PFSK-1 (cell line): ENCODE measurements at regions not wholly inside any gene's neighbourhood (a gene's known extent, or its start where the extent isn't known, plus 50 kb on each side); places are given as distances from the start of the nearest gene placed in this dataset.

Experiments
- FOXP2 ChIP-seq: optimal IDR thresholded peaks from 2 replicates; pipeline ENCODE3; 2011; ENCODE audit warnings: borderline replicate concordance, control low read depth, inconsistent platforms; ENCODE audit not compliant: insufficient read depth; ENCODE audit errors: extremely low read length, extremely low read depth
- POLR2AphosphoS5 ChIP-seq: IDR thresholded peaks from 2 replicates; pipeline ENCODE4 v1.6.1; 2012; ENCODE audit warnings: low read depth, mild to moderate bottlenecking, control low read depth, low read length, moderate library complexity
- SIN3A ChIP-seq: IDR thresholded peaks from 2 replicates; pipeline ENCODE4 v1.6.1; 2012; ENCODE audit warnings: mild to moderate bottlenecking, low read length, moderate library complexity, borderline replicate concordance; ENCODE audit not compliant: insufficient read depth
- TAF1 ChIP-seq: IDR thresholded peaks from 2 replicates; pipeline ENCODE4 v1.6.1; 2012; ENCODE audit warnings: low read length, control low read depth, borderline replicate concordance; ENCODE audit not compliant: insufficient read depth
- TF ChIP-seq, protein P1 (sequence below), 2 experiments: IDR thresholded peaks; 2 replicates each; pipeline versions ENCODE4 v1.6.1 to v1.8.0; 2011 to 2012; ENCODE audit warnings: low read depth in 2 of 2, low read length in 2 of 2, control low read depth in 1 of 2, inconsistent platforms in 1 of 2, mild to moderate bottlenecking in 1 of 2, moderate library complexity in 1 of 2; ENCODE audit not compliant: insufficient read depth in 1 of 2

DNA sequence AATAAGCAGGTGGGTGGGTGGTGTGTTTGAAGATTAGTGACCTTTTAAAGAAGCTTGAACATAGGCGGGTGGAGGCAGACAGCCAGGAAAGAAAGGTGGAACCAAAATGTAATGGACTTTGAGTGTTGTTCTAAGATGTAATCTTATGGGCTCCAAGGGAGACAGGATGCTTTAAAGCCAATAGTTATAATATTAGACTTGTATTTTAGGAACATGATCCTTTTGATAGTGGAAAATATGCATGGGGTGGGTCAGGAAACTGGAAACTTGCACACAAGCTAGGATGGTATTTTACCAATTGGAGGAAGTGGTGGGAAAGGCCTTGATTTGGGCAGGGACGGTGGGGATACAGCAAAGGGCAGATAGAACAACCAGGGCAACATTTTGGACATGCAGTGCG, 151.8 kb upstream of the PDE7B start:
- TF ChIP-seq, protein P1, sequence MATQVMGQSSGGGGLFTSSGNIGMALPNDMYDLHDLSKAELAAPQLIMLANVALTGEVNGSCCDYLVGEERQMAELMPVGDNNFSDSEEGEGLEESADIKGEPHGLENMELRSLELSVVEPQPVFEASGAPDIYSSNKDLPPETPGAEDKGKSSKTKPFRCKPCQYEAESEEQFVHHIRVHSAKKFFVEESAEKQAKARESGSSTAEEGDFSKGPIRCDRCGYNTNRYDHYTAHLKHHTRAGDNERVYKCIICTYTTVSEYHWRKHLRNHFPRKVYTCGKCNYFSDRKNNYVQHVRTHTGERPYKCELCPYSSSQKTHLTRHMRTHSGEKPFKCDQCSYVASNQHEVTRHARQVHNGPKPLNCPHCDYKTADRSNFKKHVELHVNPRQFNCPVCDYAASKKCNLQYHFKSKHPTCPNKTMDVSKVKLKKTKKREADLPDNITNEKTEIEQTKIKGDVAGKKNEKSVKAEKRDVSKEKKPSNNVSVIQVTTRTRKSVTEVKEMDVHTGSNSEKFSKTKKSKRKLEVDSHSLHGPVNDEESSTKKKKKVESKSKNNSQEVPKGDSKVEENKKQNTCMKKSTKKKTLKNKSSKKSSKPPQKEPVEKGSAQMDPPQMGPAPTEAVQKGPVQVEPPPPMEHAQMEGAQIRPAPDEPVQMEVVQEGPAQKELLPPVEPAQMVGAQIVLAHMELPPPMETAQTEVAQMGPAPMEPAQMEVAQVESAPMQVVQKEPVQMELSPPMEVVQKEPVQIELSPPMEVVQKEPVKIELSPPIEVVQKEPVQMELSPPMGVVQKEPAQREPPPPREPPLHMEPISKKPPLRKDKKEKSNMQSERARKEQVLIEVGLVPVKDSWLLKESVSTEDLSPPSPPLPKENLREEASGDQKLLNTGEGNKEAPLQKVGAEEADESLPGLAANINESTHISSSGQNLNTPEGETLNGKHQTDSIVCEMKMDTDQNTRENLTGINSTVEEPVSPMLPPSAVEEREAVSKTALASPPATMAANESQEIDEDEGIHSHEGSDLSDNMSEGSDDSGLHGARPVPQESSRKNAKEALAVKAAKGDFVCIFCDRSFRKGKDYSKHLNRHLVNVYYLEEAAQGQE (IDR thresholded peaks at IDR 0.05; ENCODE audit: insufficient read depth in 1 of 2, low read depth in 2 of 2, low read length in 2 of 2): no peak
- TF ChIP-seq SIN3A (no peak), TAF1 (no peak), FOXP2 (no peak), POLR2AphosphoS5 (no peak)

- no peak for TF ChIP-seq TAF1
- no peak for TF ChIP-seq SIN3A
- no peak for TF ChIP-seq FOXP2
- TF ChIP-seq, protein P1 (IDR thresholded peaks at IDR 0.05; ENCODE audit: insufficient read depth in 1 of 2, low read depth in 2 of 2, low read length in 2 of 2): no peak
- no peak for TF ChIP-seq POLR2AphosphoS5
Observed at GRCh38 chr6:135701426-135701825, 150.1 kb upstream of the PDE7B start.

DNA sequence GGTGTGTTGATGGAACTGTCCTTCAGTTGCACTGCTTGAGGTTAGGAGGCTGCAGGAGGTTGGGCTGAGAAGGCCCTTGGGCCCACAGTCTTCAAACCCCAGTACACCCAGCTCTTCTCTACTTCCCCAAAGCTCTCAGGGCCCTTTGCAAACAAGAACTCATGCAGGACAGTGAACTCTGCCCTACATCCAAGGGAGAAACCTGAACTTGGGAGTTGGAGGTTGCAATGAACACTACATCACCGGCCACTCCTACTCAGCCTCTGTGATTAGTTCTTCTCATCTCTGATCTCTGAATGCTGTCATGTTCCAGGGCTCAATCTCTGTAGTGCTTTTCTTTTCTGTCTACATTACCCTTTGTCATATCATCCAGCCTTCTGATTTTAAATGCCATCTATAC, 148.5 kb upstream of the PDE7B start:
- TF ChIP-seq TAF1 (no peak), FOXP2 (no peak), POLR2AphosphoS5 (no peak), SIN3A (no peak)
- TF ChIP-seq, protein P1 (IDR thresholded peaks at IDR 0.05; ENCODE audit: insufficient read depth in 1 of 2, low read depth in 2 of 2, low read length in 2 of 2): no peak

GRCh38 chr6:135703621-135704020, 147.9 kb upstream of the PDE7B start:
- TF ChIP-seq SIN3A: no peak
- TF ChIP-seq, protein P1 (IDR thresholded peaks at IDR 0.05; ENCODE audit: insufficient read depth in 1 of 2, low read depth in 2 of 2, low read length in 2 of 2): no peak
- no peak for TF ChIP-seq FOXP2
- no peak for TF ChIP-seq TAF1
- TF ChIP-seq POLR2AphosphoS5: no peak

DNA sequence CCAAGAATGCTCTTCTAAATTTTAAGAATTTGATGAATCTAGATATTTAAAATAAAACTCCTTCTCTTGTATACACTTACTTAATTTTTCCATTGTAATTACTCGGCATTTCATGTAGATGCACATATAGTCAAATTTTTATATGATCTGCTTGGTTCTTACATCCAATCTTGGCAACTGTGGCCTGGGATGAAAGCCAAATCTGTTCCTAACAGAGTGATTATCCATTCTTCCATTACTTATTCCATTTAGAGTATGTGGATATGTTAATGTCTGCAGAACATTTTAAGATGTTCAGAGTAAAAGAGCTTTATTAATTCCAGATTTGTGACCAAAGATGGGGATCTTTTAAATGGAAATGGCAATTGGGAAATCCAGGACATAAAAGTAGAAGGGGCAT, 144.1 kb upstream of the PDE7B start:
- no peak for TF ChIP-seq SIN3A
- no peak for TF ChIP-seq TAF1
- TF ChIP-seq FOXP2: no peak
- no peak for TF ChIP-seq POLR2AphosphoS5
- TF ChIP-seq, protein P1 (IDR thresholded peaks at IDR 0.05; ENCODE audit: insufficient read depth in 1 of 2, low read depth in 2 of 2, low read length in 2 of 2): no peak
